Activated CD4-positive, alpha-beta T cell treated with anti-CD3 and anti-CD28 coated beads, Interleukin-2, amount 10 ng/mL, durations not matched to agents 7 days and 5 days (primary cell): ENCODE measurements at regions not wholly inside any gene's neighbourhood (a gene's known extent, or its start where the extent isn't known, plus 50 kb on each side); places are given as distances from the start of the nearest gene placed in this dataset.

Source experiments
- CTCF ChIA-PET: fragments of 350-600 bp; sonication (Branson Sonifier 250); formaldehyde crosslinking; loops from one replicate; lab custom pipeline; 2021; ENCODE audit warnings: antibody characterized with exemption; lab: Charles Lee
- POLR2A ChIA-PET: fragments of 350-600 bp; sonication (Branson Sonifier 250); formaldehyde crosslinking; loops from one replicate; lab custom pipeline; 2021; ENCODE audit warnings: antibody characterized with exemption; lab: Charles Lee
- DNase-seq: peaks from one replicate; pipeline ENCODE4 v3.0.0-alpha.2; 2020
- H3K27ac Mint-ChIP-seq: one replicate; pipeline ENCODE4 v1.8.0; 2021; ENCODE audit warnings: mild to moderate bottlenecking, moderate library complexity, mixed read lengths
- H3K27me3 Mint-ChIP-seq: one replicate; pipeline ENCODE4 v1.8.0; 2021; ENCODE audit warnings: mixed read lengths
- H3K36me3 Mint-ChIP-seq: one replicate; pipeline ENCODE4 v1.8.0; 2021; ENCODE audit warnings: low read depth, mixed read lengths
- H3K4me1 Mint-ChIP-seq: one replicate; pipeline ENCODE4 v1.8.0; 2021; ENCODE audit warnings: mixed read lengths
- H3K4me3 Mint-ChIP-seq: one replicate; pipeline ENCODE4 v1.8.0; 2021; ENCODE audit warnings: mild to moderate bottlenecking, moderate library complexity, mixed read lengths
- H3K9me3 Mint-ChIP-seq: one replicate; pipeline ENCODE4 v1.8.0; 2021; ENCODE audit warnings: mixed read lengths

DNA sequence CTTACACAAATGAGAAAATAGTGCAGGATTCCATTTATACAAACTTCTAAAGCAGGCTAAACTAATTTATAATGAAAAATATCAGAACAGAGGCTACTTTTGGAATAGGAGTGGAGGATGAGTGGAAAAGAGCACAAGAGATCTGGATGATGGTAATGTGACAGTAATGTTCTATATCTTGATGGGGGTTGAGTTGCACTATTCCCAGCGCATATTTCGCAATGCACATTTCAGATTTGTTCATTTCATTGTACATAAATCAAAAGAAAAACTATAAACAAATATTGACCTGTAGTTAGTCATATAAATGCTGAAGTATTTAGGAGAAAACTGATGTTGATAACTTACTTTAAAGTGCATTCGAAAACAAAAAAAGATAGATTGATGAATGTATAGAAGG is 177.0 kb upstream of the MAOA start:
- CTCF ChIA-PET: no interaction called here
- Mint-ChIP-seq H3K9me3 (no peaks in the 10 kb centered on the region), H3K4me3 (no peak overlapping the region), H3K27me3 (no peaks in the 10 kb centered on the region), H3K27ac (no peak overlapping the region), H3K36me3 (no peaks in the 10 kb centered on the region), H3K4me1 (no peaks in the 10 kb centered on the region)
- POLR2A ChIA-PET: no interaction called here
- DNase-seq: no peak

DNA sequence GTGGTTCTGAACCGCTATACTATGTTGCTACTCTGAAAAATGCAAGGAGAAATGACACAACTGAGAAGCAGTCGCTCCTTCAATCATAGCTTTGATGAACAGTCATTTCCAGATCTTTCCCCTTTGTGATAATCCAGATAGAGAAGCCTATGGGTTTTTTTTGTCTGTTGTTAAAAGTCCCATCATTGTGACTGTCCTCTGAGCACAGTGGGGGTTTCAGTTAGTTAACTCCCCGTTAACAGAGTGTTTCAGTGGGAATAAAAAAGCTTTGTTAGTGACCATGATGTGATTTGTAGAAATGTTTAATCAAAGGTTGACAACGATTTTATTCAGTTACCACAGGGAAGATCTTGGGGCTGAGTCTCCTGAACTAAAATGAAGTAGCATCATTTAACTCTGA is 176.2 kb upstream of the MAOA start:
- H3K36me3 Mint-ChIP-seq: no peaks in the 10 kb centered on the region
- ChIA-PET CTCF (no interaction called here), POLR2A (no interaction called here)
- no peak overlapping the region for H3K4me3 Mint-ChIP-seq
- no peak overlapping the region for H3K27ac Mint-ChIP-seq
- no peaks in the 10 kb centered on the region for H3K27me3 Mint-ChIP-seq
- no peaks in the 10 kb centered on the region for H3K9me3 Mint-ChIP-seq
- DNase-seq: no peak
- no peaks in the 10 kb centered on the region for H3K4me1 Mint-ChIP-seq

DNA sequence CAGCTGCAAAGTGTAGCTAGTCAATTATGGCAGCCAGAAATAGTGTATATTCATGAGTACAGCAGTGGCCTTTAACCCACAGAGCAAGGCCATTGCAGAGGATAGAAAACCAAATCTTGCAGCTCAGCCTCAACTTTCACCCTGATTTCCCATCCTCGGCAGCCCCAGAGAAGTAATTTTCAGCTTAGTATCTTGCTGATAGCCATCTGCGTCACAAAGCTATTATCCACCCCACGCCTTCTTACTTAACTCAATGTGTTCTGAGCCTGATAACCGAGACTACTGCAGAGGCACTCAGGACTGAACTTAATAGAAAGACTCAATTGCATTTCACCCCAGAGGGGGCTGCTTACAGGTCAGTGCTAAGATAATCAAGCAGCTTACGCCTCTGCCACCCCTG is 174.5 kb upstream of the MAOA start:
- H3K36me3 Mint-ChIP-seq: no peaks in the 10 kb centered on the region
- ChIA-PET POLR2A (no interaction called here), CTCF (no interaction called here)
- no peaks in the 10 kb centered on the region for H3K27me3 Mint-ChIP-seq
- no peak for DNase-seq
- no peaks in the 10 kb centered on the region for H3K9me3 Mint-ChIP-seq
- no peak overlapping the region for H3K27ac Mint-ChIP-seq
- H3K4me3 Mint-ChIP-seq: no peak overlapping the region
- no peaks in the 10 kb centered on the region for H3K4me1 Mint-ChIP-seq

DNA sequence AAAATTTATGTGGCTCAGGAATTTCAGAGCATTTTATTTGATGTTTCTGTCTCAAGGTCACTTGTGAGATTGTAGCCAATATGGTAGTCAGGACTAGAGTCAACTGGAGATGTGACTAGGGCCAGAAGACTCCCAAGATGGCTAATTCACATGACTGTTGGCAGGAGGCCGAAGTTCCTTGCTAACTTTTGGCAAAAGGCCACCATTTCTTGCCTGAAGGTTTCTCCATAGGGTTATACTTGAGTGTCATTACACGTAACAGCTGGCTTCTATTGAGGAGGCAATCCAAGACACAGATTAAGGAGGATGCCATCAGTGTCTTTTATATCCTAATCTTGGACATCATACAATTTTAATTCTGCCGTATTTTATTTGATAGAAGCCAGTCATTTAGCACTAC is 162.3 kb upstream of the MAOA start:
- DNase-seq: no peak
- POLR2A ChIA-PET: no interaction called here
- no peaks in the 10 kb centered on the region for H3K4me1 Mint-ChIP-seq
- no peaks in the 10 kb centered on the region for H3K9me3 Mint-ChIP-seq
- CTCF ChIA-PET: interaction anchor here (0.6 kb wide), 1 partner anchor 138 kb away, joined by 4 read pairs; no protein-coding TSS in a partner anchor
- no peak overlapping the region for H3K27ac Mint-ChIP-seq
- H3K4me3 Mint-ChIP-seq: no peak overlapping the region
- H3K27me3 Mint-ChIP-seq: no peaks in the 10 kb centered on the region
- no peaks in the 10 kb centered on the region for H3K36me3 Mint-ChIP-seq

DNA sequence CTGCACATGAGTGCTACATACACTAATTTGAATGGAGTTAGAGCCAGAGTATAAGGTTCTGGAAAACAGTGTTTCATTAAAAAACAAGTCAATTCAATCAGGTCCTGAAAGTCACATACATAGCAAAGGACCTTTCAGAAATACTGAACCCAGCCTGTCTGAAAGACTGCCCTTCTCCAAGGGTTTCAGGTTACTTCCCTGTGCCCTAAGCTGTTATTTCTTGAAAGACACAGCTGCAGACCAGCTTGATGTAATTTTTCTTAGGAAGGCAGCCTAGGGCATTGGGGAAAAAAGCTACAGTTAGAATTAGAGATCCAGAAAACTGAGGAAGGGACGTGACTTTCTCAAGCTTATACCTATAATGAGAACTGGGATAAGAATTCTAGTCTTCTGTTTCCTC is 155.9 kb upstream of the MAOA start:
- POLR2A ChIA-PET: no interaction called here
- Mint-ChIP-seq H3K4me3 (no peak overlapping the region), H3K27me3 (no peaks in the 10 kb centered on the region), H3K4me1 (no peaks in the 10 kb centered on the region), H3K27ac (no peak overlapping the region), H3K9me3 (no peaks in the 10 kb centered on the region), H3K36me3 (no peaks in the 10 kb centered on the region)
- CTCF ChIA-PET: no interaction called here
- no peak for DNase-seq

DNA sequence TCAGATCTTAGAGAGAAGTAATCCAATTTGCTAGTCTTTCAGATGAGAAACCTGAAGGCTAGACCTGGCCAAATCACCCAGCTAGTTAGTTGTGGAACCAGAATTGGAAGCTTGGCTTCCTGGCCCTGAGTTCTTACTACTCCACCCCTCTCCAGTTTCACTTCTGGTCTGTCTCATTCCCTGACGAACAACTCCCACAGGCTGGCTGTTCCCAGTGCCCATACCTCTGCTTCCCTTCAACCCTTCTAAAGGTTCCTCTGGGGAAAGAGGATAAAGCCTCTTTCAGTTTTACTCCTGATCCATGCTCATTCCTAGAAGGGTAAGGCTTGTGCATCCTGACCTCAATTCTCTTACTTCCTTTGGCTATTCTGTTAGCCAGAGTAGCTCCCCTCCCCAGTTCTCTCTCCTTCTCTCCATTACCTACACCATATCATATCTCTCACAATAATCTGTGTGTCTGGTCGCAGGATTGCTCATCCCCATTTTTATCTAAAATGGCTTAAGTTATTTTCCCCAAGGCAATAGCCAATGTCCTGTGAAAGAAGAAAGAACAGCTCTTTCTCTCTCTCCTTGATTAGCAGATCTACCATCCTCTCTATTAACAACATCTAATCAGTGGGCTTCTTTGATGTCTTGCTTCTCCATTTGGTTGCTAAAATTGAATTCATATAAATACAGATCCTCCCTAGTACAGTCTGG is 155.0 kb upstream of the MAOA start:
- no peak for DNase-seq
- no peaks in the 10 kb centered on the region for H3K4me1 Mint-ChIP-seq

DNA sequence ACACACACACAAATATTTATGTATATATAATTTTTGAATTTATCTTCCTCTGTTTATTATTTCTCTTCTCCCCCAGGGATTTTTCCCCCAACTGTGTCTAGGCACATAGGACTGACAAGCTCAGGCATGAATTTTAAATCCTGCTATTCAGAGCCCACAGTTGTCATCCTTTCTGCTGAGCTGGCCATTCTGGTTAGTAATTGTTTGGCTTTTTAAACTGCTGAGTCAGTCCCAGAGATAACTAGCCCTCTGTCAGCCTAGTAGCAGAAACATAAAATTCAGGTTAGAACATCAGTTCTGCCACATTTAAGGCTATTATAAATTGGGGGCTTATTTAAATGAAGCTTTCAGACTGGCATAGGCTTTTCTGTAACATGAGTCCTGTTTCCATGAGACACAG is 151.7 kb upstream of the MAOA start:
- no peak for DNase-seq
- CTCF ChIA-PET: no interaction called here

More for the DNA sequence above, 155.0 kb upstream of the MAOA start:
- no peaks in the 10 kb centered on the region for H3K36me3 Mint-ChIP-seq
- H3K27me3 Mint-ChIP-seq: no peaks in the 10 kb centered on the region
- no peak overlapping the region for H3K4me3 Mint-ChIP-seq
- no peaks in the 10 kb centered on the region for H3K9me3 Mint-ChIP-seq
- H3K27ac Mint-ChIP-seq: no peak overlapping the region
- CTCF ChIA-PET: no interaction called here
- POLR2A ChIA-PET: no interaction called here

DNA sequence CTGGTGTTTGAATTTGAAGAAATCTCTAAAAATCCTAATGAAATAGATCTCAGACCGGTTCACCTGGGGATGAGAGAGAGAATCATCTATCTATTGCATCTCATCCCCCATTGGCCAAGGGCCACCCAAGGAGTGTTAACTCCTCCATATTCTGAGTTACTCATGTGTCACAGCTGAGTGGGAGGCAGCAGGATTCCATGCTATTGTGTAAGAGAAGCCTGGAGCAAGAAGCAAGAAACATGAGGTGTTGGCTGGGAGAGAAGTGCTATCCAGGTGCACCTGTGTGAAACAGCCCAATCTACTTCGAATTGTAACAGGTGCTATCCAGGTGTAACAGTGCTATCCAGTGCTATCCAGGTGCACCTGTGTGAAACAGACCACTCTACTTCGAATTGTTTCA is 150.3 kb upstream of the MAOA start:
- Mint-ChIP-seq H3K9me3 (no peaks in the 10 kb centered on the region), H3K27me3 (no peaks in the 10 kb centered on the region), H3K36me3 (no peaks in the 10 kb centered on the region), H3K4me3 (no peak overlapping the region), H3K4me1 (no peaks in the 10 kb centered on the region), H3K27ac (no peak overlapping the region)
- POLR2A ChIA-PET: no interaction called here
- CTCF ChIA-PET: no interaction called here
- DNase-seq: no peak

More for the DNA sequence above, 151.7 kb upstream of the MAOA start:
- H3K9me3 Mint-ChIP-seq: no peaks in the 10 kb centered on the region
- no peak overlapping the region for H3K4me3 Mint-ChIP-seq
- no peak overlapping the region for H3K27ac Mint-ChIP-seq
- H3K4me1 Mint-ChIP-seq: no peaks in the 10 kb centered on the region
- POLR2A ChIA-PET: no interaction called here
- H3K27me3 Mint-ChIP-seq: no peaks in the 10 kb centered on the region
- no peaks in the 10 kb centered on the region for H3K36me3 Mint-ChIP-seq

DNA sequence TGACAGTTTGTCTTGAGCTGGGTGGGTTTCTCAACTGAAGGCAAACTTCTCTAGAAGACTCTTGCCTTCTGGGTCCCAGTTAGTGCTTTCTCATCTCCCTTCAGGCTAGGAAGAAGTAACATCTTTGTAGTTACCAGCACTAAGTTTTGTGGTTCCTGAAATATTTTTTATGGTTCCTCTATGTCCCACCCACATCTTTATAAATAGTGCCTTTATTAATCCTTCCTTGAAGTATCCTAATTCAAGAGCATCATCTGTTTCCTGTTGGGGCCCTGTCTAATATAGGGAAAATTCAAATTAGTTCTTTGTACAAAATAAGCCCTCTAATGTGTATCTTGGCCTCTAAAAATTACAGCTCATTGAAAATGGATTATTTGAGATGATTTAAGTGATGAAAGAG is 147.4 kb upstream of the MAOA start:
- ChIA-PET POLR2A (no interaction called here), CTCF (no interaction called here)
- no peaks in the 10 kb centered on the region for H3K4me1 Mint-ChIP-seq
- H3K27ac Mint-ChIP-seq: no peak overlapping the region
- H3K9me3 Mint-ChIP-seq: no peaks in the 10 kb centered on the region
- no peaks in the 10 kb centered on the region for H3K27me3 Mint-ChIP-seq
- H3K4me3 Mint-ChIP-seq: no peak overlapping the region
- no peaks in the 10 kb centered on the region for H3K36me3 Mint-ChIP-seq
- no peak for DNase-seq

DNA sequence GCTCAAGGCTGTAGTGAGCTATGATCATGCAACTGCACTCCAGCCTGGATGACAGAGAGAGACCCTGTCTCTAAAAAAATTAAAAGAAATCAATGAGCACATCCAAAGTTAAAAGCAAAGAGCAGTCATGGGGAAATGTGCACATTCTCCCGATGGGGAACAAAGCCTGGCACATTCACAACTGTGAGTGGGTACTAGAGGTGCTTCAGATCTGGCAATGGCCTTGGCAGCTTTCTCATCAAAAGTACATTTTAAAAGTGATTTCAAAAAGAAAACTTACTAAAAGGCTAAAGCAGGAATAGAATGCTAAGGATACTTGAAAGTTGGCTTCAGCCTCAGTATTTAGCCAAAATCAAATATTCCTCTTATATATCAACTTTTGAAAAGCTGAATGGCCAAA is 145.9 kb upstream of the MAOA start:
- ChIA-PET POLR2A (no interaction called here), CTCF (no interaction called here)
- no peak overlapping the region for H3K27ac Mint-ChIP-seq
- no peaks in the 10 kb centered on the region for H3K36me3 Mint-ChIP-seq
- H3K4me3 Mint-ChIP-seq: no peak overlapping the region
- no peak for DNase-seq
- no peaks in the 10 kb centered on the region for H3K27me3 Mint-ChIP-seq
- H3K4me1 Mint-ChIP-seq: no peaks in the 10 kb centered on the region
- H3K9me3 Mint-ChIP-seq: no peaks in the 10 kb centered on the region

DNA sequence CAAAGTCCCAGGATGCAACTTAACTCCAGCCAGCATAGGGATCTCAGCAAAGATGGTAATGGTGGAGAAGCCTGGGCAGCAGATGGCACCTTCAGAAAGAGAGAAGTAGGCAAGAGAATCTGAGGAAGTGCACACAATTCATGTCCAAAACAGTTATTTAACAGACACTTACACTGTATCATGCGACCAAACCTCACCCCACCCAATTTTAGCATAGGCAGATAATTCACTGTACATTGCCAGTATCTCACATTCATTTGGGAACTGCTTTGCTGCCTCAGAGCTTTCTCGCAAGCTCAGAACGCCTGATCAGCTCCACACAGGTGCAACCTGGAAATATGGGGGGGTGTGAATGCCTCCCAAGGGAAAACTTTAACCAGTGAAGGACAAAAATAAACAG is 143.0 kb upstream of the MAOA start:
- H3K9me3 Mint-ChIP-seq: no peaks in the 10 kb centered on the region
- ChIA-PET POLR2A (no interaction called here), CTCF (no interaction called here)
- no peak overlapping the region for H3K4me3 Mint-ChIP-seq
- no peak overlapping the region for H3K27ac Mint-ChIP-seq
- no peaks in the 10 kb centered on the region for H3K4me1 Mint-ChIP-seq
- H3K36me3 Mint-ChIP-seq: no peaks in the 10 kb centered on the region
- no peak for DNase-seq
- H3K27me3 Mint-ChIP-seq: no peaks in the 10 kb centered on the region

DNA sequence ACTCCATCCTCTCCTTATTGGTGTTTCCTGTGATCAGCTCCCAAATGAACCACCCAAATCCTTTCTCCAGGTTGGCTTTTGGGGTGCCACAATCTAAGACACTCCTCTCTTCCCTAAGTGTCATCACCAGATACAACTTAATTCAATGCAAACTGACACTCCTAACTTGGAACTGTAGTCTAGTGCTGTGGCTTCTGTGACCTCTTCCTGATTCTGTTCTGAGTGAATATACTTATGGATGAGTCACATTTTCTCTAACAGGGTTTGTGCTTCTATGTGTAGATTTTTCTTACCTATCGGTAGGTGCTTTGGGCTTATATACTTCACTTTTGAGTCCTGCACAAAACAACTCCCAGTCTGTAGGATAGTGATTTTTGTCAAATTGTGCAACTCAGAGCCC is 141.3 kb upstream of the MAOA start:
- Mint-ChIP-seq H3K27ac (no peak overlapping the region), H3K27me3 (no peaks in the 10 kb centered on the region), H3K9me3 (no peaks in the 10 kb centered on the region), H3K4me3 (no peak overlapping the region), H3K36me3 (no peaks in the 10 kb centered on the region), H3K4me1 (no peaks in the 10 kb centered on the region)
- POLR2A ChIA-PET: no interaction called here
- CTCF ChIA-PET: no interaction called here
- DNase-seq: no peak

DNA sequence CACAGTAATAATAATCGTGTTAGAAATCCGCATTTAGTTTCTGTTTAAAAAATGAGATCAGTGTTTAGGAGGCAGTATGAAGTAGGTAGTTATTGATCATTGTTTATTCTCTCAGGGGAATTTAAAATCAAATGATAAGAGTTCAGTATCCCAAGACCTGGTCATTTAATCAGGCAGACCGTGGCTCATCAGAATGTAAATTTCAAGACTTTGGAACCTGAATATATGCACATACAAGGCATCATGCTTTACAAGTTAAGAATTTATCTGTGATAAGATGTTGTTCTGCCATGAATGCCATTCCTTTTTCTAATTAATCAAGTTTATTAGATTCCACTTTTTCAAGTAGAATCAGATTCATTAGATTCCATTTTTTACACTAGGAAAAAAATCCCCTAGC is 133.5 kb upstream of the MAOA start:
- H3K4me1 Mint-ChIP-seq: no peaks in the 10 kb centered on the region
- no peak overlapping the region for H3K4me3 Mint-ChIP-seq
- H3K27ac Mint-ChIP-seq: no peak overlapping the region
- no peaks in the 10 kb centered on the region for H3K36me3 Mint-ChIP-seq
- H3K27me3 Mint-ChIP-seq: no peaks in the 10 kb centered on the region
- ChIA-PET CTCF (no interaction called here), POLR2A (no interaction called here)
- H3K9me3 Mint-ChIP-seq: no peaks in the 10 kb centered on the region
- DNase-seq: no peak

DNA sequence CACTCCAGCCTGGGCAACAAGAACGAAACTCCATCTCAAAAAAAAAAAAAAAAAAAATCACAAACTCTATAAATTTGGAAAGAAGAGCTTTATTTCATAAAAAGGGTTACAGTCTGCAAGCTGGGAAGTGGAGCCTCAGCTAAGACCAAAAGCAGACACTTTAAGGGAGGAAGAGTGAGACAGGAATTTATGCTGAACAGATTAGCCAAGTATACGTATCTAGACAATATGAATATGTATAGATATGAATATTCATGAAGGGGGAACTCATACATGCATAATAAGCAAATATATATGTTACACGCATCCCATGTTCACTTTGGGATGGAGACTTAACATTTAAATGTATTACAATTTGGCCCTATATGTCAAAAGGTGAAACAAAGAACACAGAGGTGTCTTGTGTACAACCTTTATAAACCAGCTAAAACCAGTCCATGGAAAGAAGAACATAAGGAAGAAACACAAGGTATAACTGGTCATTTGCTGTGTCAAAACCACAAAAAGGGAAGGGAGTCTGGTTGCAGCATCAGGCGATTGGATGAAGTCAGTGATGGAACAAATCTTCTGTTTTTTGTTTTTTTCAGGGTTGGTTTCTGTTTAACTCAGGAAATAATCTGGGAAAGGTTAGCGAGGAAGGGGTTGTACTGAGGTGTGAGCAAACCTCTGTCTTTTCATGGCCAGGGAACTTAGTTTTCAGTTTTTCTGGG is 130.0 kb upstream of the MAOA start:
- H3K9me3 Mint-ChIP-seq: no peaks in the 10 kb centered on the region
- H3K36me3 Mint-ChIP-seq: no peaks in the 10 kb centered on the region
- H3K27me3 Mint-ChIP-seq: no peaks in the 10 kb centered on the region
- H3K4me3 Mint-ChIP-seq: no peak overlapping the region
- H3K27ac Mint-ChIP-seq: no peak overlapping the region
- DNase-seq: no peak
- H3K4me1 Mint-ChIP-seq: no peaks in the 10 kb centered on the region
- ChIA-PET POLR2A (no interaction called here), CTCF (no interaction called here)
